H9 (cell line): ENCODE measurements at regions not wholly inside any gene's neighbourhood (a gene's known extent, or its start where the extent isn't known, plus 50 kb on each side); places are given as distances from the start of the nearest gene placed in this dataset.

ENCODE experiments used
- DNase-seq: peaks from one replicate; pipeline ENCODE4 v3.0.0-alpha.2; 2017
- H2AFZ ChIP-seq: one replicate; pipeline ENCODE4 v1.6.1; 2013; ENCODE audit warnings: mild to moderate bottlenecking, low read length, control low read depth, moderate library complexity
- H2AK5ac ChIP-seq: 2 replicates; pipeline ENCODE4 v1.6.1; 2013; ENCODE audit warnings: low read length, control low read depth, mixed read lengths; ENCODE audit not compliant: insufficient read length
- H2BK120ac ChIP-seq: one replicate; pipeline ENCODE4 v1.6.1; 2013; ENCODE audit warnings: low read depth, mild to moderate bottlenecking, low read length, control low read depth, inconsistent platforms; ENCODE audit not compliant: poor library complexity, severe bottlenecking
- H2BK12ac ChIP-seq: 2 replicates; pipeline ENCODE4 v1.6.1; 2013; ENCODE audit warnings: low read length, control low read depth, mixed read lengths, low read depth; ENCODE audit not compliant: insufficient read length
- H2BK15ac ChIP-seq: 2 replicates; pipeline ENCODE4 v1.6.1; 2013; ENCODE audit warnings: low read depth, low read length, control low read depth
- H2BK20ac ChIP-seq: one replicate; pipeline ENCODE4 v1.6.1; 2013; ENCODE audit warnings: low read depth, mild to moderate bottlenecking, low read length, control low read depth, inconsistent platforms; ENCODE audit not compliant: poor library complexity, severe bottlenecking
- H2BK5ac ChIP-seq: 2 replicates; pipeline ENCODE4 v1.6.1; 2013; ENCODE audit warnings: low read length, control low read depth, mixed read lengths; ENCODE audit not compliant: insufficient read length
- H3K14ac ChIP-seq: 2 replicates; pipeline ENCODE4 v1.6.1; 2013; ENCODE audit warnings: low read length, control low read depth; ENCODE audit not compliant: insufficient read depth
- H3K18ac ChIP-seq: 2 replicates; pipeline ENCODE4 v1.6.1; 2013; ENCODE audit warnings: low read depth, mild to moderate bottlenecking, mixed read lengths, low read length, control low read depth; ENCODE audit not compliant: insufficient read length
- H3K23ac ChIP-seq: 2 replicates; pipeline ENCODE4 v1.6.1; 2013; ENCODE audit warnings: low read length, control low read depth, mixed read lengths, low read depth; ENCODE audit not compliant: insufficient read length
- H3K23me2 ChIP-seq: 2 replicates; pipeline ENCODE4 v1.6.1; 2013; ENCODE audit warnings: low read depth, mild to moderate bottlenecking, mixed read lengths, low read length, control low read depth; ENCODE audit not compliant: insufficient read length, poor library complexity, severe bottlenecking
- H3K27ac ChIP-seq: 2 replicates; pipeline ENCODE4 v1.5.1; 2013; ENCODE audit warnings: low read length, control low read depth, mixed read lengths, low read depth; ENCODE audit not compliant: insufficient read length
- H3K27me3 ChIP-seq: 2 replicates; pipeline ENCODE4 v1.6.1; 2013; ENCODE audit warnings: low read length, control low read depth, inconsistent platforms; ENCODE audit not compliant: insufficient read depth
- H3K4ac ChIP-seq: 2 replicates; pipeline ENCODE4 v1.6.1; 2013; ENCODE audit warnings: low read depth, mild to moderate bottlenecking, control low read depth, inconsistent platforms, low read length, moderate library complexity
- H3K4me1 ChIP-seq: 2 replicates; pipeline ENCODE4 v1.6.1; 2013; ENCODE audit warnings: low read length, control low read depth, inconsistent platforms; ENCODE audit not compliant: insufficient read depth
- H3K4me2 ChIP-seq: 2 replicates; pipeline ENCODE4 v1.6.1; 2013; ENCODE audit warnings: low read length, control low read depth, mixed read lengths; ENCODE audit not compliant: insufficient read length, insufficient read depth
- H3K56ac ChIP-seq: 2 replicates; pipeline ENCODE4 v1.6.1; 2013; ENCODE audit warnings: low read depth, mild to moderate bottlenecking, mixed read lengths, low read length, control low read depth; ENCODE audit not compliant: insufficient read length
- H3K79me1 ChIP-seq: 2 replicates; pipeline ENCODE4 v1.6.1; 2013; ENCODE audit warnings: low read depth, mild to moderate bottlenecking, moderate library complexity, low read length, control low read depth, inconsistent platforms; ENCODE audit not compliant: insufficient read depth, poor library complexity, severe bottlenecking
- H3K79me2 ChIP-seq: 2 replicates; pipeline ENCODE4 v1.6.1; 2013; ENCODE audit warnings: low read length, control low read depth, inconsistent platforms; ENCODE audit not compliant: insufficient read depth
- H3K9ac ChIP-seq: 2 replicates; pipeline ENCODE4 v1.6.1; 2013; ENCODE audit warnings: low read length, control low read depth, mixed read lengths; ENCODE audit not compliant: insufficient read length; ENCODE audit errors: extremely low read depth
- H3K9me3 ChIP-seq: one replicate; pipeline ENCODE4 v1.6.1; 2013; ENCODE audit warnings: low read depth, low read length, inconsistent platforms; ENCODE audit not compliant: control insufficient read depth
- H3T11ph ChIP-seq: one replicate; pipeline ENCODE4 v1.6.1; 2013; ENCODE audit warnings: mild to moderate bottlenecking, low read length, control low read depth, inconsistent platforms
- H4K20me1 ChIP-seq: one replicate; pipeline ENCODE4 v1.6.1; 2013; ENCODE audit not compliant: control insufficient read depth, insufficient read length, insufficient read depth
- H4K5ac ChIP-seq: 2 replicates; pipeline ENCODE4 v1.6.1; 2013; ENCODE audit warnings: low read depth, mild to moderate bottlenecking, mixed read lengths, low read length, control low read depth; ENCODE audit not compliant: insufficient read length
- H4K8ac ChIP-seq: replicated peaks from 2 replicates; pipeline ENCODE4 v1.6.1; 2013; ENCODE audit warnings: low read length, control low read depth, mixed read lengths, low read depth; ENCODE audit not compliant: insufficient read length
- H4K91ac ChIP-seq: 2 replicates; pipeline ENCODE4 v1.6.1; 2013; ENCODE audit warnings: low read depth, mild to moderate bottlenecking, moderate library complexity, mixed read lengths, low read length, control low read depth; ENCODE audit not compliant: insufficient read length
- H3K27ac Mint-ChIP-seq, 3 experiments: 2 replicates in 2 of 3; 3 replicates in 1 of 3; pipeline ENCODE4 v1.8.0; 2020 to 2021; ENCODE audit warnings: mixed read lengths in 3 of 3, mild to moderate bottlenecking in 1 of 3, moderate library complexity in 1 of 3
- H3K27me3 Mint-ChIP-seq: 2 replicates; pipeline ENCODE4 v1.8.0; 2021; ENCODE audit warnings: low read depth, mild to moderate bottlenecking, moderate library complexity, mixed read lengths
- H3K36me3 Mint-ChIP-seq, 3 experiments: 2 replicates in 2 of 3; 3 replicates in 1 of 3; pipeline ENCODE4 v1.8.0; 2020 to 2021; ENCODE audit warnings: low read depth in 3 of 3, mixed read lengths in 3 of 3; ENCODE audit not compliant: insufficient read depth in 1 of 3
- H3K4me1 Mint-ChIP-seq, 2 experiments: 2 replicates each; pipeline ENCODE4 v1.8.0; 2020; ENCODE audit warnings: mixed read lengths in 2 of 2
- H3K4me3 Mint-ChIP-seq, 2 experiments: 2 replicates in 1 of 2; 3 replicates in 1 of 2; pipeline ENCODE4 v1.8.0; 2020 to 2021; ENCODE audit warnings: mild to moderate bottlenecking in 2 of 2, mixed read lengths in 2 of 2, moderate library complexity in 1 of 2
- H3K9me3 Mint-ChIP-seq, 2 experiments: 2 replicates in 1 of 2; 3 replicates in 1 of 2; pipeline ENCODE4 v1.8.0; 2020; ENCODE audit warnings: mild to moderate bottlenecking in 2 of 2, mixed read lengths in 2 of 2, moderate library complexity in 1 of 2
- CTCF ChIP-seq: fragments of 200-600 bp; sonication (generic); conservative IDR thresholded peaks from 3 replicates; pipeline ENCODE4 v1.8.0; 2021; ENCODE audit warnings: antibody characterized with exemption, mild to moderate bottlenecking
- WGBS: extraction: QIAGEN DNeasy Blood & Tissue Kit; methylation state at CpG from one replicate; pipeline ENCODE4 v1.1.7; 2013; ENCODE audit warnings: missing lambda C conversion rate, low lambda C conversion rate, mixed read lengths; ENCODE audit not compliant: insufficient read length; ENCODE audit errors: extremely low coverage; 5-methylcytosine and 5-hydroxymethylcytosine counted together

- no peak overlapping the region for H3K56ac ChIP-seq
- no peak overlapping the region for H3K4ac ChIP-seq
- H4K20me1 ChIP-seq, result no peaks in the 10 kb centered on the region
- H2BK12ac ChIP-seq, result no peak overlapping the region
- H3K14ac ChIP-seq, result no peak overlapping the region
- no peak overlapping the region for H2BK5ac ChIP-seq
- no peak overlapping the region for H4K91ac ChIP-seq
- no peaks in the 10 kb centered on the region for H3K9me3 Mint-ChIP-seq
- 100% methylated on average over 1 of the region's 3 CpGs for WGBS
- no peak overlapping the region for H4K5ac ChIP-seq
- no peak overlapping the region for H2BK15ac ChIP-seq
- no peaks in the 10 kb centered on the region for H3K27me3 Mint-ChIP-seq
- no peak overlapping the region for H3K4me3 Mint-ChIP-seq
- peak overlapping the region in 1 of 3 experiments; percentile 20; a peak in 1 of 7 replicates for H3K27ac Mint-ChIP-seq
- no peak overlapping the region for H3K18ac ChIP-seq
- H3K4me2 ChIP-seq, result no peak overlapping the region
- TF ChIP-seq CTCF, result no peak
- no peak overlapping the region for H2AK5ac ChIP-seq
- no peaks in the 10 kb centered on the region for H3K9me3 ChIP-seq
- no peak overlapping the region for H2AFZ ChIP-seq
- no peaks in the 10 kb centered on the region for H3K79me2 ChIP-seq
- no peak overlapping the region for H3K9ac ChIP-seq
- no peak for DNase-seq
- H3K36me3 Mint-ChIP-seq, result no peaks in the 10 kb centered on the region
- H3K23ac ChIP-seq, result no peak overlapping the region
- H3K27me3 ChIP-seq, result no peaks in the 10 kb centered on the region
- no peaks in the 10 kb centered on the region for H3K4me1 ChIP-seq
- no peaks in the 10 kb centered on the region for H3K23me2 ChIP-seq
- H2BK120ac ChIP-seq, result no peak overlapping the region
- H2BK20ac ChIP-seq, result no peak overlapping the region
- no peak overlapping the region for H3K27ac ChIP-seq
- H3K4me1 Mint-ChIP-seq, result peaks cover 18 to 39% of the 10 kb centered on the region in 2 experiments
- H3K79me1 ChIP-seq, result no peaks in the 10 kb centered on the region
- H4K8ac ChIP-seq, result no peak overlapping the region
- no peak overlapping the region for H3T11ph ChIP-seq
Measured at GRCh38 chr5:89851911-89852310, 557.6 kb downstream of the CETN3 start.
